MCF 10A (cell line): ENCODE measurements at regions not wholly inside any gene's neighbourhood (a gene's known extent, or its start where the extent isn't known, plus 50 kb on each side); places are given as distances from the start of the nearest gene placed in this dataset.

ENCODE experiments used
- BruUV-seq: library from RNA; stranded (reverse); fragments of 400-500 nt; replicated peaks from 2 replicates; lab custom pipeline; 2021; lab: Mats Ljungman, UMichigan
- CTCF ChIA-PET: fragments of 300-600 bp; sonication (Branson Sonifier 250); formaldehyde crosslinking; extraction: SDS; loops from one replicate; lab custom pipeline; 2021; ENCODE audit warnings: antibody characterized with exemption, inconsistent platforms; lab: Yijun Ruan, JAX
- POLR2A ChIA-PET: fragments of 300-600, 350-650 bp; sonication (Branson Sonifier 250); formaldehyde crosslinking; extraction: SDS; loops from one replicate; lab custom pipeline; 2020; ENCODE audit warnings: antibody characterized with exemption, inconsistent platforms; lab: Yijun Ruan, JAX
- DNase-seq: peaks from one replicate; pipeline ENCODE4 v3.0.0-alpha.2; 2018; ENCODE audit not compliant: unreplicated experiment
- H3K27ac Mint-ChIP-seq: one replicate; pipeline ENCODE4 v1.8.0; 2022; ENCODE audit warnings: mild to moderate bottlenecking, low read depth, mixed read lengths; ENCODE audit not compliant: unreplicated experiment
- H3K27me3 Mint-ChIP-seq: one replicate; pipeline ENCODE4 v1.8.0; 2022; ENCODE audit warnings: mixed read lengths; ENCODE audit not compliant: insufficient read depth, unreplicated experiment
- H3K36me3 Mint-ChIP-seq: one replicate; pipeline ENCODE4 v1.8.0; 2022; ENCODE audit warnings: mild to moderate bottlenecking, moderate library complexity, mixed read lengths; ENCODE audit not compliant: insufficient read depth, unreplicated experiment
- H3K4me1 Mint-ChIP-seq: one replicate; pipeline ENCODE4 v1.8.0; 2022; ENCODE audit warnings: mixed read lengths; ENCODE audit not compliant: insufficient read depth, unreplicated experiment
- H3K4me3 Mint-ChIP-seq: one replicate; pipeline ENCODE4 v1.8.0; 2022; ENCODE audit warnings: mild to moderate bottlenecking, moderate library complexity, mixed read lengths; ENCODE audit not compliant: unreplicated experiment
- H3K9me3 Mint-ChIP-seq: one replicate; pipeline ENCODE4 v1.8.0; 2022; ENCODE audit warnings: mixed read lengths; ENCODE audit not compliant: unreplicated experiment
- CTCF ChIP-seq: fragments of 200-600 bp; IDR thresholded peaks from one replicate; pipeline ENCODE4 v1.8.0; 2022; ENCODE audit warnings: antibody characterized with exemption, mild to moderate bottlenecking; ENCODE audit not compliant: unreplicated experiment
- intact Hi-C: fragments of 100-400 bp; cut with micrococcal nuclease; formaldehyde crosslinking; loops from 2 replicates; pipeline ENCODE4 v1.14.1; 2022

GRCh38 chr5:155106221-155106620 lies 92.7 kb downstream of the KIF4B start:
- no peak overlapping the region for H3K27ac Mint-ChIP-seq
- POLR2A ChIA-PET: no interaction called here
- intact Hi-C loops: loop anchor here (5.0 kb wide), 1 partner anchor 1581 kb away; no protein-coding TSS in a partner anchor
- no peaks in the 10 kb centered on the region for H3K9me3 Mint-ChIP-seq
- H3K36me3 Mint-ChIP-seq: no peaks in the 10 kb centered on the region
- H3K4me1 Mint-ChIP-seq: peaks cover 6% of the 10 kb centered on the region
- no peaks in the 10 kb centered on the region for H3K27me3 Mint-ChIP-seq
- H3K4me3 Mint-ChIP-seq: no peak overlapping the region
- BruUV-seq: no TSS peak
- no peak for TF ChIP-seq CTCF
- CTCF ChIA-PET: interaction anchor here (0.8 to 1.2 kb wide), 2 partner anchors 9 to 1265 kb away, joined by 3 to 4 read pairs; no protein-coding TSS in a partner anchor
- no peak for DNase-seq

GRCh38 chr5:155113888-155114287 lies 100.3 kb downstream of the KIF4B start:
- H3K9me3 Mint-ChIP-seq: no peaks in the 10 kb centered on the region

GRCh38 chr5:155114655-155115054 lies 101.1 kb downstream of the KIF4B start:
- POLR2A ChIA-PET: interaction anchor here (0.6 kb wide), 1 partner anchor 433 kb away, joined by 3 read pairs; no protein-coding TSS in a partner anchor
- no peak for DNase-seq
- Mint-ChIP-seq H3K4me3 (no peak overlapping the region), H3K27me3 (no peaks in the 10 kb centered on the region), H3K4me1 (no peaks in the 10 kb centered on the region), H3K36me3 (no peaks in the 10 kb centered on the region), H3K27ac (no peak overlapping the region), H3K9me3 (no peaks in the 10 kb centered on the region)
- CTCF ChIA-PET: no interaction called here
- intact Hi-C loops: no loop called here
- no peak for TF ChIP-seq CTCF
- no TSS peak for BruUV-seq

More at GRCh38 chr5:155113888-155114287, 100.3 kb downstream of the KIF4B start:
- no peak for TF ChIP-seq CTCF
- ChIA-PET POLR2A (interaction anchor here (0.6 kb wide), 1 partner anchor 159 kb away, joined by 4 read pairs; no protein-coding TSS in a partner anchor), CTCF (no interaction called here)
- no peak overlapping the region for H3K27ac Mint-ChIP-seq
- H3K36me3 Mint-ChIP-seq: no peaks in the 10 kb centered on the region
- H3K4me1 Mint-ChIP-seq: no peaks in the 10 kb centered on the region
- no peak overlapping the region for H3K4me3 Mint-ChIP-seq
- intact Hi-C loops: no loop called here
- H3K27me3 Mint-ChIP-seq: no peaks in the 10 kb centered on the region
- no peak for DNase-seq
- BruUV-seq: no TSS peak

GRCh38 chr5:155116456-155117251 lies 103.1 kb downstream of the KIF4B start:
- Mint-ChIP-seq H3K9me3 (no peaks in the 10 kb centered on the region), H3K36me3 (no peaks in the 10 kb centered on the region), H3K4me1 (no peaks in the 10 kb centered on the region), H3K27me3 (no peaks in the 10 kb centered on the region), H3K4me3 (no peak overlapping the region), H3K27ac (no peak overlapping the region)
- ChIA-PET POLR2A (interaction anchor here (0.8 kb wide), 1 partner anchor 12 kb away, joined by 4 read pairs; no protein-coding TSS in a partner anchor), CTCF (interaction anchor here (0.6 to 2.1 kb wide), 7 partner anchors 20 to 1707 kb away, joined by 3 to 9 read pairs (median 3); no protein-coding TSS in a partner anchor)
- no peak for DNase-seq
- intact Hi-C loops: no loop called here
- no TSS peak for BruUV-seq
- TF ChIP-seq CTCF: no peak
